Gastroesophageal sphincter (tissue), 3 donors: ENCODE measurements at regions not wholly inside any gene's neighbourhood (a gene's known extent, or its start where the extent isn't known, plus 50 kb on each side); places are given as distances from the start of the nearest gene placed in this dataset.

Source experiments
- EP300 ChIP-seq: sonication (generic); formaldehyde crosslinking; IDR thresholded peaks from one replicate; pipeline ENCODE4 v1.6.1; 2017; ENCODE audit warnings: antibody characterized with exemption, mild to moderate bottlenecking
- POLR2A ChIP-seq, 2 donors: fragments of 450-650 bp; IDR thresholded peaks; one replicate each; pipeline ENCODE4 v1.6.1; 2017; ENCODE audit warnings: antibody characterized with exemption in 2 of 2, mild to moderate bottlenecking in 2 of 2, moderate library complexity in 1 of 2
- POLR2AphosphoS5 ChIP-seq: sonication (generic); formaldehyde crosslinking; IDR thresholded peaks from one replicate; pipeline ENCODE4 v1.6.1; 2017; ENCODE audit warnings: antibody characterized with exemption
- TF ChIP-seq, protein P1 (sequence below), 4 experiments: fragments of 200-600 bp in 2 of 4; fragments of 450-650 bp in 2 of 4; sonication (generic) in 1 of 4; IDR thresholded peaks; one replicate each; pipeline ENCODE4 v1.5.1; 2017 to 2019; ENCODE audit warnings: antibody characterized with exemption in 4 of 4, mild to moderate bottlenecking in 2 of 4, moderate library complexity in 2 of 4

DNA sequence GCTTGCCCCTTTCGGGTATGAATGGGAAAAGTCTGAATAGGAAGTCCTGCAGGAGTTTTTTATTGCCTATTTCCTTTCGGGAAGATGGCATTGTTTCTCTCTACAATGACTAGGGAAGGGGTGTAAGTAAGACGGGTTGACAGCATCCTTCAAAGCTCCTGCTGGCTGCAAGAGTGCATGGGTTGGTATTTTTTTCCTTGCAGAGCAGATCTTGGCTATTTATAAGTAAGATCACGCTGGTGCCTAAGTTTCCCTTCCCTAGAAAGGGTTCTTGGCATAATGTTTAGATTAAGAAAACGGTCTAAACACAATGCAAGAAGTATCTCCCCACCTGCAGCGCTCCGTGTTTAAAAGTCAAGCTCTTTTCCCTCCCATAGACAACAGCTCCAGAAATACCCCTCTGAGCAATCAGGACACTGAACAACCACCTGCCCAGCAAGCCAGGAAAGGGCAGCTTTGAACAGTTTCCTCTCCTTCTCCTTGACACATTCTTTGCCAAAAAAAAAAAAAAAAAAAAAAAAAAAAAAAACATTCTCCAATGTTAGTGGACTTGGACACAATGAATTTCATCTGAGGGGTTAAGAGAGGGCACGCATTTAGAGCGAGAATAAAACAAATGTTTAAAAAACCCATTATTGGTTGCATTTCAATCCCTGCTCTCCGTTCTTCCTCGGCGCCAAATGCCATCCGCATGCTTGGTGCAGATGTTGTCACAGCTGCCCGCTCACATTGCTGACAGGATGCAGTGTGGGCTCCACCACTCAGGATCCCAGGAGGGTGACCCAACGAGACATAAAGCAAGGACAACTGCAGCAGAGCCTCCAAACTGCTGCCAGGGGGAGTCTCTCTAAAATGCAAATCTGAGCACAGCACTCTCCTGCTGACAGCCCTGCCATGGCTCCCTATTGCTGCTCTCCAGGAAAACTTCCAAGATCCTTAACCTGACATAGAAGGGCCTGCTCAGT is 427.4 kb upstream of the MGMT start:
- TF ChIP-seq, protein P1, sequence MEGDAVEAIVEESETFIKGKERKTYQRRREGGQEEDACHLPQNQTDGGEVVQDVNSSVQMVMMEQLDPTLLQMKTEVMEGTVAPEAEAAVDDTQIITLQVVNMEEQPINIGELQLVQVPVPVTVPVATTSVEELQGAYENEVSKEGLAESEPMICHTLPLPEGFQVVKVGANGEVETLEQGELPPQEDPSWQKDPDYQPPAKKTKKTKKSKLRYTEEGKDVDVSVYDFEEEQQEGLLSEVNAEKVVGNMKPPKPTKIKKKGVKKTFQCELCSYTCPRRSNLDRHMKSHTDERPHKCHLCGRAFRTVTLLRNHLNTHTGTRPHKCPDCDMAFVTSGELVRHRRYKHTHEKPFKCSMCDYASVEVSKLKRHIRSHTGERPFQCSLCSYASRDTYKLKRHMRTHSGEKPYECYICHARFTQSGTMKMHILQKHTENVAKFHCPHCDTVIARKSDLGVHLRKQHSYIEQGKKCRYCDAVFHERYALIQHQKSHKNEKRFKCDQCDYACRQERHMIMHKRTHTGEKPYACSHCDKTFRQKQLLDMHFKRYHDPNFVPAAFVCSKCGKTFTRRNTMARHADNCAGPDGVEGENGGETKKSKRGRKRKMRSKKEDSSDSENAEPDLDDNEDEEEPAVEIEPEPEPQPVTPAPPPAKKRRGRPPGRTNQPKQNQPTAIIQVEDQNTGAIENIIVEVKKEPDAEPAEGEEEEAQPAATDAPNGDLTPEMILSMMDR (IDR thresholded peaks at IDR 0.05) = no peak
- no peak for TF ChIP-seq EP300
- TF ChIP-seq POLR2A (IDR thresholded peaks at IDR 0.05) = no peak
- TF ChIP-seq POLR2AphosphoS5 = no peak
